ENCODE measurements at regions not wholly inside any gene's neighbourhood (a gene's known extent, or its start where the extent isn't known, plus 50 kb on each side); places are given as distances from the start of the nearest gene placed in this dataset.

DNA sequence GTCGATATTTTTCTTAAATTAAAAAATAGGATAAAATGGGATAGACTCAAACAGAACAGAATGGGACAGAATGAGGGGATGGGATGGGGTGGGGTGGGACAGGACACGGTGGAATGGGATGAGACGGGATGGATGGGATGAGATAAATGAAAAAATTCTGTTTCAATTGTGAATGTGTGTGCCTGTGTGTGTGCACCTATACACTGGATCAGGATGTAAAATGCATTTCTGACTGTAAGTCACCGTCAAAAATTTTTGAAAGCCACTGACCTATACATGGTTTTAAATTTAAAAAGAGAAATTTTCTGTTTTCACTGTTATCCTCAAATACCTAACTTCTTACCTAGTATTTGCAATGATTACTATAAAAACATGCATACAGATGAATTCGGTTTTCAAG lies 108.7 kb upstream of the UBE2E2 start:
- no peak for DNase-seq (ENCODE audit: low read depth, low spot score)

GRCh38 chr3:23094890-23095462 lies 108.2 kb upstream of the UBE2E2 start:
- no peak for DNase-seq (ENCODE audit: low read depth, low spot score)

DNA sequence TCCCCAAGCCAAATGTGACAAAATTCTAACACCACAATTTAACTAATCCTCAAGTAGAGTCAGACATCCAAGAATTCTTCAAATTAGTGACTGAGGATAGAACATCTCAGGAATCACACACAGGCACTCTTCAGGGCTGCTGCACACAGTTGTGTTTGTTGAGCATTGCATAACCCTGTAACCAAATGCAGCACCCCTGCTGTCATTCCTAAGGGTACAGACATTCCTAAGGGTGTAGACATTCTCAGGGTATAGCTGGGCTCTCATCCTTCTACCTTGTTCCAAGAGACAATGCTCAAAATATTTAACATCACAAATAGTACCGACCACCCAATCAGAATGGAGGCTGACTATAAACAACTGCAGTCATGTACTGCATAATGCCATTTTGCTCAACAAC lies 107.1 kb upstream of the UBE2E2 start:
- DNase-seq (ENCODE audit: low read depth, low spot score), result no peak

GRCh38 chr3:23099021-23099420 lies 104.1 kb upstream of the UBE2E2 start:
- no peak for DNase-seq (ENCODE audit: low read depth, low spot score)

- DNase-seq (ENCODE audit: low read depth, low spot score), result no peak
Measured at GRCh38 chr3:23099677-23100076, 103.5 kb upstream of the UBE2E2 start.

GRCh38 chr3:23100106-23100505 lies 103.0 kb upstream of the UBE2E2 start:
- DNase-seq (ENCODE audit: low read depth, low spot score), result no peak

- DNase-seq (ENCODE audit: low read depth, low spot score), result no peak
Measured at GRCh38 chr3:23103764-23104163, 99.4 kb upstream of the UBE2E2 start.

- no peak for DNase-seq (ENCODE audit: low read depth, low spot score)
Measured at GRCh38 chr3:23105048-23105447, 98.1 kb upstream of the UBE2E2 start.

GRCh38 chr3:23106666-23107065 lies 96.5 kb upstream of the UBE2E2 start:
- no peak for DNase-seq (ENCODE audit: low read depth, low spot score)

DNA sequence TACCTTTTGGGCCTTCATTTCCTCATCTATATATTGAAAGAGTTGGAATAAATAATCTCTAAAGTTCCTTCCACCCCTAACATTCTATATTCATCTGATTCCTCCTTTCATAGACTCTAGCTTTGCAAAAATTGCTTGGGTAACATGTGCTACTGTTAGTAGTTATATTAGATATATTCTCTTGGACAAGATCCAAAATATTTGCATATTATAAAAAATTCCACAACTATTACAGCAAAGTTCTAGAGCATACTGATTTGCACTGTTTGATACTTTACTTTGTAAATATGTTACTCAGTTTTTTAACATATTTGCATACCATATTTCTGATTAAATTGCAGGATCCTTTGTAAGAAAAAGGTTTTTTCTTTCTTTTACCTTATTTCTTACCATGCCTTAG lies 95.9 kb upstream of the UBE2E2 start:
- no peak for DNase-seq (ENCODE audit: low read depth, low spot score)

- no peak for DNase-seq (ENCODE audit: low read depth, low spot score)
Measured at GRCh38 chr3:23108451-23109057, 94.6 kb upstream of the UBE2E2 start.

DNA sequence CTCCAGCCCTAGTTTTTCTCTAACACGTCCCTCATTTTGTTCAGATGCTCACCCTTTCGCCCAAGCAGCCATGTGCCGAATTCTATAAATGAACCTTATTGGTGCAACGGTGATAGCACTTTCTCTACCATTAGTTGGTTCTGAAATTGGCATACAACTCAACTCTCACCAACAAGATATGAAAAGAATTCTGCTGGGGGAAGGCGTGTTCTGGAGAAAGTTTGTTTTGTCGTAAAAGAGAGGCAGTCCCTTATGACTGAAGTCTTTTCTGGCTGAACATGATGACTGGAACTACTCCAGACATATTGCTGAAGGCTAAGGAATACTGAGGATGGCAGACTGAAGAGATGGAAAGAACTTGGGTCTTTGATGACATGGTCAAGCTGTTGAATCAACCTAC lies 91.8 kb upstream of the UBE2E2 start:
- DNase-seq (ENCODE audit: low read depth, low spot score), result no peak

DNA sequence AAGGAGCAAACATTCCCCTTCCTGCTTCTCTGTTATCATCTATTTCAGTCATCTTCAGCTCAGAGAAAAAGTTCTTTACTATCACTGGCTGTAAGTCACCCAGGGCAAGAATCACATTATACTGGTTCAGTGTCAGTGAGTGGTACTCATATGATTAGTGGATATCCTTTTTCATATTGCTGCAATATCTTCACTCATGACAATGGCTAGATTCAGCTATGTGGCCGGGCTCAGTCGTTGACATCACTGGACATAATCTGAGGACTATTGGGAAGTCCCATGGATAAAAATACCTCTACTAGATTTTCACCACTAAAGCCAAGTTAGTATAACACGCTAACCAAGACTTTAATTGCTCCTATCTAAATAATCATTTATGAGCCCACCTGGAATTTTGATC lies 91.3 kb upstream of the UBE2E2 start:
- no peak for DNase-seq (ENCODE audit: low read depth, low spot score)

- DNase-seq (ENCODE audit: low read depth, low spot score), result no peak
Measured at GRCh38 chr3:23112491-23112890, 90.6 kb upstream of the UBE2E2 start.

DNA sequence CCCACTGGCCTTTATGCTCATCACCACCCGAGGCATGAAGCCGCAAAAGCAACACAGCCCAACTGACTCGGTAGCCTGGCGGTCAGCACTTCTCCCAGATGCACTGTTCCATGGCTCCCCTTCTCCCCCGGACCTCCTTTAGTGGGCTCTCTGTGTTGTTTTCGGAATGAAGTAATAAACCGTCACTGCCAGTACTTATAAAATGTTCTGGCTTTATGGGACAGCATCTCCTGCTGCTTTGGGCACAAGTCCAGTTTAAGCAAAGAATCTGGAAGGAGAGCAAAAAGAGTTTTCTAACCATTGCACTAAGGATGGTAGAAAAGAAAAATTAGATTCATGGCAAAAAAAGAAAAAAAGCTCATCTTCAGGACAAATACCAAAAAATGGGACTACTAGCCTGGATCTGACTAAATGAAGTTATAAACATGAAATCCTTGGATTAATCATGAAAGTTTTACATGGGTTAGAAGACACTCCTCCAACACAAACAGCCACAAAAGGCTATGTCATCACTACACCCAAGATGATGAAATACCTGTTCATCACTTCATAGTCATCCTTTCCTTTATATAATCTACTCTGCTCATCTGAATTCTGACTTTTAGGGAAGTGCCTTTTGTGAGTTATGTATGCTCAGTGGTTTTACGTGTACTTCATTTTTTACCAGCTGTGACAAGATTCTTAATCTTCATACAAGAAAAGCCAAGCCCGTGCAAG lies 89.5 kb upstream of the UBE2E2 start:
- DNase-seq (ENCODE audit: low read depth, low spot score), result peak; percentile 77

DNA sequence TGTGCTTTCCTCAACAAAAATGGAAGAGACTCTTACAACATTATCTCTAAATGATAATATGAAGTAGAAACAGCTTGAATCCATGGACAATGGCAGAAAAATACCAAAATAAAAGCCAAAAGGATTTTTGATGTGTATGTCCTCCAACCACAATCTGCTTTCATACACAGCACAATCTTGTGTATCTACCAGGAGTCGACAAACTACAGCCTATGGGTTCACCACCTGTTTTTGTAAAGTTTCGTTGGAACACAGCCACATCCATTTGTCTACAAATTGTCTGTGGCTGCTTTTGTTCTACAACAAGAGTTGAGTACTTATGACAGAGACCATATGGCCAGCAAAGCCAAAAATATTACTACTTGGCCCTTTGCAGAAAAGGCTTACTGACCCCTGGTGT lies 88.7 kb upstream of the UBE2E2 start:
- no peak for DNase-seq (ENCODE audit: low read depth, low spot score)

DNA sequence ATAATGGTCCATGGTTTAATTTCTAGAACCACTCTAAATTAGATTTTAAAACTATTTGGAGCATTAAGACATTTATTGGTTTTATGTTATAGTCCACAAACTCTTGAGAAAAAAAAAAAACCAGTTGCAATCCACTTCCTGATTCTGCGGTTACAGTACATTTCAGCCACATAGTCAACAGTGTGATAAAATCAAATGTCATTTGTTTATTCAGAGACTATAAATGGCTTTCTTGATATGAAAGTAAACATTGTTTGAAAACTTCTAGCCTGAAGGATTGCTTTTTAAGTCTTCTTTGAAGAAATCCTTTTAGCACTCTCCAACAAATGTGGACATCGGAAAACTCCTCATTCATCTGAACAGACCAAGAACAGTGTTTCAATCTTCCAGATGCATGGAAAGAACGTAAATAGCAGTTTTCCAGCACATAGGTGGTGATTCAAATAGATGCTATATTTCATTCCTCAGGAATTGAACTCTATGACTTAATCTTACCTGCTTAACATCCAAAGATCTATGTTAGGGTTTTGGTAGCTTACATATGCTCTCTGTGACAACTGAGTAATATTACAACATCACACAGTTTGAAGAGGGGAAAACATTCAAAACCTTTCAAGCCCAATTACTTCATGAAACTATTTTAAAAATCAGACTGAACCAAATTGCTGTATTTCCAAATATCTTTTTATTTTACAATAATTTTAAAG lies 87.8 kb upstream of the UBE2E2 start:
- no peak for DNase-seq (ENCODE audit: low read depth, low spot score)

GRCh38 chr3:23116081-23116837 lies 86.9 kb upstream of the UBE2E2 start:
- no peak for DNase-seq (ENCODE audit: low read depth, low spot score)

DNA sequence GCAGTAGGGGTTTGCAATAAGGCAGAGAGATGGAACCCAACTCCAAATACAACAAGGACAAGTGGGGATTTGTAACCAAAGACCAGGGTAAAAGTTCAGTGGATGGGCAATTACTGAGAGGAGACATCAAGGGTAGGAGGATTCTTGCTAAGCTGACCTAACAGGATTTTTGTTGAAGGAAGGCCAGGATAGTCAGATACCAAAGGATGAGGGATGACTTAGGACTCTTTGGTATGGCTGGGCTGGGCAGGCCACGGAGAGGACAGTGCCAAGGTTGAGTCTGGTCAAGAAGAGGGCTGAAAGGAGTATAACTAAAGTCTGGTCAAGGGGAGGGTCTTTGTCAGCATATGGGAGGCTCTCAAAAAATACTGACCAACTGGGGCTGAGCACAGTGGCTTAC lies 85.3 kb upstream of the UBE2E2 start:
- no peak for DNase-seq (ENCODE audit: low read depth, low spot score)

DNA sequence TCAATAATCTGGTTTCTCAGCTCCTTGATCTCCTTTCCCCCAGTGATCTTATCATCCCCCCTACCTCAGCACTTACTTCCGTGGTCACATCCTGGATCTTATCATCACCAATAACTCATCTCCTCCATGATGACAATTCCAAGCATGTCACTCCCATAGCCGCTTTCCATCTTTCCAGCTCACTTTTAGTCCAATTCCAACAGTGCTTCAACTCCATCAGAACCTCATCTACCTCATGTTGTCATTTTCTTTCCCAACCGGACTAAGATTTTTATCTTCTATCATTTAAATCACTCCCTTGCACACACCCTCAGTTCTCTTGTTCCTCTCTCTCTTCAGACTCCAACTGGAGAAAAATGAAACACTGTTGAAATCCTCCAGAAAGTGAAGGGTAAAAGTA lies 75.9 kb upstream of the UBE2E2 start:
- no peak for DNase-seq (ENCODE audit: low read depth, low spot score)

DNA sequence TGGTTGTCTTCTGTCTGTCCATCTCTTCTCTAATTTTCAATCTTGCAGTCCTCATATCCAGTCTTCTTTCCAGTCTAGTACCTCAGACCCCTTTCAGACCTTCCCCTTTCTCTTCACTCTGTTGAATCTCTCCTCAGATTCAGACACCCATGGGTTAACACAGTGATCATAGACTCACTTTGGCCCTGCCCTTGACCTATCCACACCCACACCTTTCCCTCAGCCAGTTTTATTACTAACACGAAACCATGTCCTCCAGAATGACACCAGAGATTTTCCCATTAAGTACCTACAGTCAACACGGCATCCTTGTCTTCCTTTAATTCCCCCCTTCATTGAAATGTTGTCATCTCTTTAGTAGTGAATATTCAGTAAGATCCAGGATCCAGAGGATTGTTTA lies 74.5 kb upstream of the UBE2E2 start:
- DNase-seq (ENCODE audit: low read depth, low spot score), result no peak

- no peak for DNase-seq (ENCODE audit: low read depth, low spot score)
Measured at GRCh38 chr3:23129117-23129516, 74.0 kb upstream of the UBE2E2 start.

Measured in brain pericyte (primary cell).